GM23248 (cell line): ENCODE measurements at regions not wholly inside any gene's neighbourhood (a gene's known extent, or its start where the extent isn't known, plus 50 kb on each side); places are given as distances from the start of the nearest gene placed in this dataset.

Experiments
- DNase-seq: peaks from one replicate; pipeline ENCODE4 v3.0.0-alpha.2; 2015
- H2AFZ ChIP-seq: fragments of 200-600 bp; sonication (generic); 2 replicates; pipeline ENCODE4 v1.6.1; 2016; ENCODE audit warnings: antibody characterized with exemption
- H3F3A ChIP-seq: fragments of 200-600 bp; sonication (generic); 2 replicates; pipeline ENCODE4 v1.6.1; 2016; ENCODE audit warnings: mild to moderate bottlenecking, antibody characterized with exemption, mixed run types; ENCODE audit not compliant: insufficient read depth
- H3K27ac ChIP-seq: fragments of 200-600 bp; sonication (generic); 2 replicates; pipeline ENCODE4 v1.5.1; 2016; ENCODE audit warnings: mild to moderate bottlenecking
- H3K27me3 ChIP-seq: fragments of 200-600 bp; sonication (generic); replicated peaks from 2 replicates; pipeline ENCODE4 v1.6.1; 2016; ENCODE audit warnings: mild to moderate bottlenecking; ENCODE audit not compliant: insufficient read depth
- H3K36me3 ChIP-seq: fragments of 200-600 bp; sonication (generic); 2 replicates; pipeline ENCODE4 v1.6.1; 2016; ENCODE audit warnings: low read depth, mild to moderate bottlenecking
- H3K4me1 ChIP-seq: fragments of 200-600 bp; sonication (generic); 2 replicates; pipeline ENCODE4 v1.6.1; 2016; ENCODE audit warnings: mild to moderate bottlenecking; ENCODE audit not compliant: insufficient read depth
- H3K4me2 ChIP-seq: fragments of 200-600 bp; sonication (generic); one replicate; pipeline ENCODE4 v1.6.1; 2016; ENCODE audit warnings: mild to moderate bottlenecking; ENCODE audit not compliant: unreplicated experiment
- H3K4me3 ChIP-seq: fragments of 200-600 bp; sonication (generic); 2 replicates; pipeline ENCODE4 v1.5.1; 2016; ENCODE audit warnings: mild to moderate bottlenecking
- H3K79me2 ChIP-seq: fragments of 200-600 bp; sonication (generic); 2 replicates; pipeline ENCODE4 v1.6.1; 2016; ENCODE audit warnings: mild to moderate bottlenecking; ENCODE audit not compliant: insufficient read depth
- H3K9ac ChIP-seq: fragments of 200-600 bp; sonication (generic); 2 replicates; pipeline ENCODE4 v1.6.1; 2016; ENCODE audit warnings: mild to moderate bottlenecking
- H3K9me2 ChIP-seq: fragments of 200-600 bp; sonication (generic); 2 replicates; pipeline ENCODE4 v1.6.1; 2016; ENCODE audit warnings: mixed run types, mild to moderate bottlenecking, moderate library complexity; ENCODE audit not compliant: insufficient read depth
- H3K9me3 ChIP-seq: fragments of 200-600 bp; sonication (generic); one replicate; pipeline ENCODE4 v1.6.1; 2017; ENCODE audit warnings: low read depth
- H4K20me1 ChIP-seq: fragments of 200-600 bp; sonication (generic); 2 replicates; pipeline ENCODE4 v1.6.0; 2016; ENCODE audit not compliant: insufficient read depth
- EZH2 ChIP-seq: fragments of 200-600 bp; sonication (generic); IDR thresholded peaks from 2 replicates; pipeline ENCODE4 v1.6.1; 2018; ENCODE audit warnings: antibody characterized with exemption, mild to moderate bottlenecking; ENCODE audit not compliant: insufficient read depth, poor library complexity, severe bottlenecking
- EZH2phosphoT487 ChIP-seq: fragments of 200-600 bp; sonication (generic); IDR thresholded peaks from 2 replicates; pipeline ENCODE4 v1.6.1; 2018; ENCODE audit warnings: antibody characterized with exemption, moderate library complexity, mild to moderate bottlenecking, low read depth; ENCODE audit not compliant: insufficient read depth
- WGBS, 2 experiments: methylation state at CpG; one replicate each; pipeline ENCODE4 v1.1.6; 2015 to 2017; ENCODE audit warnings: low lambda C conversion rate in 2 of 2, low coverage in 1 of 2; ENCODE audit errors: missing lambda C conversion rate in 2 of 2; 5-methylcytosine and 5-hydroxymethylcytosine counted together
- in situ Hi-C: fragments of 300-500 bp; cut with MboI; formaldehyde crosslinking; loops from 2 replicates; pipeline ENCODE4 v1.15.0; 2020

GRCh38 chr18:4573735-4574134 lies 118.6 kb upstream of the DLGAP1 start:
- Histone ChIP-seq H3K79me2 (no peaks in the 10 kb centered on the region), H3K9ac (no peak overlapping the region), H3K27me3 (no peaks in the 10 kb centered on the region), H3K9me3 (peaks cover 4% of the 10 kb centered on the region), H2AFZ (no peak overlapping the region), H3K4me3 (no peak overlapping the region), H3F3A (no peaks in the 10 kb centered on the region), H4K20me1 (no peaks in the 10 kb centered on the region), H3K27ac (no peak overlapping the region), H3K4me2 (no peak overlapping the region), H3K9me2 (no peaks in the 10 kb centered on the region), H3K4me1 (no peaks in the 10 kb centered on the region), H3K36me3 (no peaks in the 10 kb centered on the region)
- no peak for DNase-seq
- TF ChIP-seq EZH2 (no peak), EZH2phosphoT487 (no peak)
- in situ Hi-C loops = no loop called here
- WGBS, 2 experiments = 8 to 10% methylated on average over 3 of the region's 3 CpGs

GRCh38 chr18:4557502-4557901 lies 102.4 kb upstream of the DLGAP1 start:
- no peaks in the 10 kb centered on the region for H3K4me1 ChIP-seq
- TF ChIP-seq EZH2phosphoT487 = no peak
- no peak for TF ChIP-seq EZH2
- no peak overlapping the region for H3K4me3 ChIP-seq
- DNase-seq = no peak
- H3K4me2 ChIP-seq = no peak overlapping the region
- no peaks in the 10 kb centered on the region for H3K36me3 ChIP-seq
- H3F3A ChIP-seq = no peaks in the 10 kb centered on the region
- no peaks in the 10 kb centered on the region for H3K9me2 ChIP-seq
- no peaks in the 10 kb centered on the region for H4K20me1 ChIP-seq
- no peaks in the 10 kb centered on the region for H3K9me3 ChIP-seq
- H3K9ac ChIP-seq = no peak overlapping the region
- no peaks in the 10 kb centered on the region for H3K27me3 ChIP-seq
- in situ Hi-C loops = no loop called here
- H3K79me2 ChIP-seq = no peaks in the 10 kb centered on the region
- 0 to 8% methylated on average over 3 of the region's 3 CpGs for WGBS, 2 experiments
- H3K27ac ChIP-seq = no peak overlapping the region
- no peak overlapping the region for H2AFZ ChIP-seq

- DNase-seq = no peak
- Histone ChIP-seq H3K36me3 (no peaks in the 10 kb centered on the region), H3K27me3 (no peaks in the 10 kb centered on the region), H3F3A (no peaks in the 10 kb centered on the region), H3K9me2 (no peaks in the 10 kb centered on the region; the same call in 1 of the 2 replicates), H3K79me2 (no peaks in the 10 kb centered on the region), H3K9ac (no peak overlapping the region), H3K4me3 (no peak overlapping the region), H3K9me3 (no peaks in the 10 kb centered on the region), H3K4me2 (no peak overlapping the region), H3K4me1 (no peaks in the 10 kb centered on the region), H4K20me1 (no peaks in the 10 kb centered on the region), H2AFZ (no peak overlapping the region), H3K27ac (no peak overlapping the region)
- TF ChIP-seq EZH2phosphoT487 (no peak), EZH2 (no peak)
- in situ Hi-C loops = no loop called here
- WGBS, 2 experiments = 0% methylated on average over 1 of the region's 1 CpG
Observed at GRCh38 chr18:4551001-4551360, 95.9 kb upstream of the DLGAP1 start.

- Histone ChIP-seq H3K4me3 (no peak overlapping the region), H3K4me1 (no peaks in the 10 kb centered on the region), H3K36me3 (no peaks in the 10 kb centered on the region), H2AFZ (no peak overlapping the region), H3K27ac (no peak overlapping the region), H3K4me2 (no peak overlapping the region), H4K20me1 (no peaks in the 10 kb centered on the region), H3F3A (no peaks in the 10 kb centered on the region), H3K27me3 (no peaks in the 10 kb centered on the region), H3K9me3 (no peaks in the 10 kb centered on the region), H3K9ac (no peak overlapping the region), H3K9me2 (no peaks in the 10 kb centered on the region; the same call in 1 of the 2 replicates), H3K79me2 (no peaks in the 10 kb centered on the region)
- DNase-seq = no peak
- no peak for TF ChIP-seq EZH2
- no peak for TF ChIP-seq EZH2phosphoT487
- in situ Hi-C loops = no loop called here
Observed at GRCh38 chr18:4549164-4549872, 94.2 kb upstream of the DLGAP1 start.

- Histone ChIP-seq H3F3A (no peaks in the 10 kb centered on the region), H3K4me1 (no peaks in the 10 kb centered on the region), H3K4me3 (no peak overlapping the region), H3K79me2 (no peaks in the 10 kb centered on the region), H3K9me2 (no peaks in the 10 kb centered on the region; the same call in 1 of the 2 replicates), H2AFZ (no peak overlapping the region), H3K36me3 (no peaks in the 10 kb centered on the region), H3K27ac (no peak overlapping the region), H3K9ac (no peak overlapping the region), H4K20me1 (no peaks in the 10 kb centered on the region), H3K27me3 (no peaks in the 10 kb centered on the region), H3K9me3 (no peaks in the 10 kb centered on the region), H3K4me2 (no peak overlapping the region)
- TF ChIP-seq EZH2 = no peak
- no peak for TF ChIP-seq EZH2phosphoT487
- WGBS, 2 experiments = 24 to 26% methylated on average over 6 of the region's 6 CpGs
- no peak for DNase-seq
- in situ Hi-C loops = no loop called here
Observed at GRCh38 chr18:4547126-4547525, 92.0 kb upstream of the DLGAP1 start.
